HG03064 (cell line): ENCODE measurements at regions not wholly inside any gene's neighbourhood (a gene's known extent, or its start where the extent isn't known, plus 50 kb on each side); places are given as distances from the start of the nearest gene placed in this dataset.
"Not testable (repeated sequence)": the region's sequence is repeated elsewhere in the genome, so short reads cannot be mapped to it uniquely, and the experiment has no call there.

ENCODE experiments used
- ATAC-seq: cut with Tn5 transposase; IDR thresholded peaks from one replicate; pipeline ENCODE4 v1.9.1; 2021; ENCODE audit warnings: low read depth; ENCODE audit not compliant: unreplicated experiment

- no peak for ATAC-seq
These were observed 50.8 kb upstream of the PRSS1 start for GRCh38 chr7:142698429-142698828.

- ATAC-seq, result no peak
These were observed 52.0 kb upstream of the PRSS1 start for GRCh38 chr7:142697270-142697669.

GRCh38 chr7:142696456-142697179, 52.7 kb upstream of the PRSS1 start:
- no peak for ATAC-seq

GRCh38 chr7:142693911-142694310, 55.4 kb upstream of the PRSS1 start:
- no peak for ATAC-seq

GRCh38 chr7:142690554-142691182, 58.6 kb upstream of the PRSS1 start:
- ATAC-seq, result no peak

- no peak for ATAC-seq
These were observed 59.7 kb upstream of the PRSS1 start for GRCh38 chr7:142689439-142690120.

GRCh38 chr7:142685877-142686508, 63.3 kb upstream of the PRSS1 start:
- no peak for ATAC-seq

GRCh38 chr7:142681314-142682092, 67.8 kb upstream of the PRSS1 start:
- ATAC-seq, result no peak

- no peak for ATAC-seq
These were observed 77.8 kb upstream of the PRSS1 start for GRCh38 chr7:142671506-142671905.

- no peak for ATAC-seq
These were observed 78.8 kb upstream of the PRSS1 start for GRCh38 chr7:142670511-142670910.

- no peak for ATAC-seq
These were observed 80.1 kb upstream of the PRSS1 start for GRCh38 chr7:142669074-142669654.

- no peak for ATAC-seq
These were observed 80.8 kb upstream of the PRSS1 start for GRCh38 chr7:142668495-142668894.

- no peak for ATAC-seq
These were observed 91.9 kb upstream of the PRSS1 start for GRCh38 chr7:142657376-142657775.

GRCh38 chr7:142654398-142654797, 94.9 kb upstream of the PRSS1 start:
- ATAC-seq, result no peak

GRCh38 chr7:142647749-142648148, 101.5 kb upstream of the PRSS1 start:
- ATAC-seq, result no peak

- ATAC-seq, result no peak
These were observed 102.7 kb upstream of the PRSS1 start for GRCh38 chr7:142646386-142647140.

GRCh38 chr7:142645777-142646176, 103.5 kb upstream of the PRSS1 start:
- no peak for ATAC-seq

GRCh38 chr7:142642316-142642715, 107.0 kb upstream of the PRSS1 start:
- ATAC-seq, result no peak

- ATAC-seq, result not testable (repeated sequence)
These were observed 108.0 kb upstream of the PRSS1 start for GRCh38 chr7:142641252-142641651.
